ENCODE measurements at regions not wholly inside any gene's neighbourhood (a gene's known extent, or its start where the extent isn't known, plus 50 kb on each side); places are given as distances from the start of the nearest gene placed in this dataset.

DNA sequence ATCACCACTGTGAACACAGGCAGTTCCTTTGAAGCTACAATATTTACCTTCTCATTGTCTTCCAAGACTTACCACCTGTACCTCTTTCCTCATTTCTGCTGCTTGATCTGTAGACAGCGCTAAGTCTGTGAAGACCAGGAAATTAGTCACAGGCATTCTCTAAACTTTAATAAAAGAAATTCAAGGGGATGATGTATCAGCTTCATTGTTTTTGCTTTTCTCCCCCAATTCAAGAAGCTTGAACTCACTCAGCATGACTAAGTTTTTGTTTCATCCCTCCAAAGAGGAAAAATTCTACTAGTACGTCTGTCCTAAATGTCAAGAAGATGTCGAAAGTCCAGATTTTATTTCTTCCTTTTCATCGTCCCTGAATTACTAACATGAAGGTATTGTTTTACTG is 75.3 kb upstream of the PPP1R9A start:
- ChIA-PET POLR2A (no interaction called here), CTCF (no interaction called here)
- DNase-seq: no peak

DNA sequence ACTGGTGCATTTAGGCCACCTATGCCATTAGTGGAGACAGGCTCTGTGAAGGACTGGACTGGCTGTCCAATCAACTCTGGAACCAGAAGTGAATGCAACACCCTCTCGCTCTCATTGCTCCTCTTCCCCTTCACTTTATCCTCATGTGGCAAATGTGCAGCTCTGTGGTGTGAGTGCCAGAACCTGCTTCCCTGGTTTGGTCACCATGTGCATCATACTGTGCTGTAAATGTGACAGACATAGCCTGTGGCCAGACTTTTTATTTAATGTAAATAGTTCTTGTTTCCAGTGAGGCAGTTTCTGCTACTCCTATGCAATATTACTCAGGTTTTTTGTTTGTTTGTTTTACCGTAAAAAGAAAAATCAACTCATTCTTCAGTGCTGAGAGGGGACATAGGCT is 73.0 kb upstream of the PPP1R9A start:
- H3K36me3 Mint-ChIP-seq: peaks cover 1% of the 10 kb centered on the region
- no peak overlapping the region for H3K4me3 Mint-ChIP-seq
- no peaks in the 10 kb centered on the region for H3K4me1 Mint-ChIP-seq (ENCODE audit: low read depth)
- no peaks in the 10 kb centered on the region for H3K27me3 Mint-ChIP-seq
- intact Hi-C loops (cut with micrococcal nuclease): no loop called here
- ChIA-PET CTCF (no interaction called here), POLR2A (no interaction called here)
- no peak overlapping the region for H3K27ac Mint-ChIP-seq
- H3K9me3 Mint-ChIP-seq: peaks cover 24% of the 10 kb centered on the region
- no peak for DNase-seq

More for the DNA sequence above, 75.3 kb upstream of the PPP1R9A start:
- Mint-ChIP-seq H3K27me3 (no peaks in the 10 kb centered on the region), H3K4me3 (no peak overlapping the region), H3K27ac (no peak overlapping the region), H3K36me3 (no peaks in the 10 kb centered on the region), H3K9me3 (peaks cover 6% of the 10 kb centered on the region), H3K4me1 (ENCODE audit: low read depth) (no peaks in the 10 kb centered on the region)
- intact Hi-C loops (cut with micrococcal nuclease): no loop called here

DNA sequence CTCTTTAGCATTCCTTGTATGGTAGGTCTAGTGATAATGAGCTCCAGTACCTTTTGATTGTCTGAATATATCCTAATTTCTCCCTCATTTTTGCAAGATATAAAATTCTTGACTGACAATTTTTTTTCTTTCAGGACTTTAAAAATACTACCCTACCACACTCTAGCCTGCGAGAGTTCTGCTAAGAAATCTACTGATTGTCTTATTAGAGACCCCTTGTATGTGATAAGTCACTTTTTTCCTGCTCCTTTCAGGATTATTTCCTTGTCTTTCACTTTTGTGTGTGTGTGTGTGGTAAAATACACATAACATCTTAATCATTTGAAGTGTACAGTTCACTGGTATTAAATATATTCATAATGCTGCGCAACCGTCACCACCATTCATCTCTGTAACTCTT is 68.7 kb upstream of the PPP1R9A start:
- CTCF ChIA-PET: no interaction called here
- POLR2A ChIA-PET: no interaction called here
- Mint-ChIP-seq H3K36me3 (peaks cover 1% of the 10 kb centered on the region), H3K27ac (no peak overlapping the region), H3K27me3 (no peaks in the 10 kb centered on the region), H3K4me3 (no peak overlapping the region), H3K9me3 (peaks cover 41% of the 10 kb centered on the region), H3K4me1 (ENCODE audit: low read depth) (no peaks in the 10 kb centered on the region)
- intact Hi-C loops (cut with micrococcal nuclease): no loop called here
- DNase-seq: no peak

DNA sequence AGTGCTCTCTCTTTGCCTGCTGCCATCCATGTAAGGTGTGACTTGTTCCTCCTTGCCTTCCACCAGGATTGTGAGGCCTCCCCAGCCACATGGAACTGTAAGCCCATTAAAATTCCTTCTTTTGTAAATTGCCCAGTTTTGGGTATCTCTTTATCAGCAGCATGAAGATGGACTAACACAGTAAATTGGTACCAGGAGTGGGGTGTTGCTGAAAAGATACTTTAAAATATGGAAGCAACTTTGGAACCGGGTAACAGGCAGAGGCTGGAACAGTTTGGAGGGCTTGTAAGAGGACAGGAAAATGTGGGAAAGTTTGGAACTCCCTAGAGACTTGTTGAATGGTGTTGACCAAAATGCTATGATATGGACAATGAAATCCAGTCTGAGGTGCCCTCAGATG is 63.8 kb upstream of the PPP1R9A start:
- ChIA-PET CTCF (no interaction called here), POLR2A (no interaction called here)
- H3K9me3 Mint-ChIP-seq: peaks cover 44% of the 10 kb centered on the region
- no peak overlapping the region for H3K4me3 Mint-ChIP-seq
- H3K27me3 Mint-ChIP-seq: no peaks in the 10 kb centered on the region
- H3K27ac Mint-ChIP-seq: no peak overlapping the region
- no peak for DNase-seq
- intact Hi-C loops (cut with micrococcal nuclease): no loop called here
- H3K36me3 Mint-ChIP-seq: peaks cover 4% of the 10 kb centered on the region
- no peaks in the 10 kb centered on the region for H3K4me1 Mint-ChIP-seq (ENCODE audit: low read depth)

DNA sequence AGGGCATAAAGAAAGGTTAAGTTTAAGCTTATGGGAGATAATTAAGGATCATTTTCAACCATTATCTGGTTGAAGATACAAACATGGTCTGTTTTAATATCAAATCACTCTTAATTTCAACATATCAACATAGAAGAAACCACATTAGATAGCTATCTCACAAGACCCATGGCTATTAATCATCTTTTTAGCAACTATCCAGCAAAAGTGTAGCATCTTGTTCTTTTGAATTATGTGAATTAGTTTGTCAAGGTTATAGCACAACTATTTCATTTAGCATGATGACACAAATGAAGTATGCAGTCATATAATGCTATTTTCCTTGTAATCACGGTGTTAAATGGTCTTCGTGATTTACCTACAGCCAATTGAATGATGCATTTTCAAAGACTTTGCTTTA is 58.9 kb upstream of the PPP1R9A start:
- Mint-ChIP-seq H3K36me3 (peaks cover 2% of the 10 kb centered on the region), H3K27me3 (no peaks in the 10 kb centered on the region), H3K4me3 (no peak overlapping the region), H3K4me1 (ENCODE audit: low read depth) (no peaks in the 10 kb centered on the region), H3K27ac (no peak overlapping the region), H3K9me3 (peaks cover 17% of the 10 kb centered on the region)
- intact Hi-C loops (cut with micrococcal nuclease): no loop called here
- no peak for DNase-seq
- ChIA-PET CTCF (no interaction called here), POLR2A (no interaction called here)

DNA sequence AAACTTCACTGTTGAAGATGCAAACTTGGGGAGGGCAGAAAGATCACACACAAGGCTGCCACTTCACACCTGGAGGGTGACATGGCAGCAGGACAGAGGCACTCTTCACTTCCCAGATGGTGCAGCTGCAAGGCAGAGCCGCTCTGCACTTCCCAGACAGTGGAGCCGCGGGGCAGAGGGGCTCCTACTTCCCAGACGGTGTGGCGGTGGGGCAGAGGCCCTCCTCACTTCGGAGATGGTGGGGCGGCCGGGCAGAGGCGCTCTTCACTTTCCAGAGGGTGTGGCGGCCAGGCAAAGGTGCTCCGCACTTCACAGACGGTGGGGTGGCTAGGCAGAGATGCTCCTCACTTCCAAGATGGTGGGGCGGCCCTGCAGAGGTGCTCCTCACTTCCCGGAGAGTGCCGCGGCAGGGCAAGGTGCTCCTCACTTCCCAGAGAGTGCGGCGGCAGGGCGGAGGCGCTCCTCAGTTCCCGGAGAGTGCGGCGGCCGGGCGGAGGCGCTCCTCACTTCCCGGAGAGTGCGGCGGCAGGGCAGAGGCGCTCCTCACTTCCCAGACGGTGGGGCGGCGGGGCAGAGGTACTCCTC is 58.3 kb upstream of the PPP1R9A start:
- Mint-ChIP-seq H3K36me3 (no peaks in the 10 kb centered on the region), H3K27ac (no peak overlapping the region), H3K27me3 (no peaks in the 10 kb centered on the region), H3K4me3 (no peak overlapping the region), H3K4me1 (ENCODE audit: low read depth) (no peaks in the 10 kb centered on the region), H3K9me3 (peaks cover 11% of the 10 kb centered on the region)
- no peak for DNase-seq
- ChIA-PET POLR2A (no interaction called here), CTCF (no interaction called here)
- intact Hi-C loops (cut with micrococcal nuclease): no loop called here

DNA sequence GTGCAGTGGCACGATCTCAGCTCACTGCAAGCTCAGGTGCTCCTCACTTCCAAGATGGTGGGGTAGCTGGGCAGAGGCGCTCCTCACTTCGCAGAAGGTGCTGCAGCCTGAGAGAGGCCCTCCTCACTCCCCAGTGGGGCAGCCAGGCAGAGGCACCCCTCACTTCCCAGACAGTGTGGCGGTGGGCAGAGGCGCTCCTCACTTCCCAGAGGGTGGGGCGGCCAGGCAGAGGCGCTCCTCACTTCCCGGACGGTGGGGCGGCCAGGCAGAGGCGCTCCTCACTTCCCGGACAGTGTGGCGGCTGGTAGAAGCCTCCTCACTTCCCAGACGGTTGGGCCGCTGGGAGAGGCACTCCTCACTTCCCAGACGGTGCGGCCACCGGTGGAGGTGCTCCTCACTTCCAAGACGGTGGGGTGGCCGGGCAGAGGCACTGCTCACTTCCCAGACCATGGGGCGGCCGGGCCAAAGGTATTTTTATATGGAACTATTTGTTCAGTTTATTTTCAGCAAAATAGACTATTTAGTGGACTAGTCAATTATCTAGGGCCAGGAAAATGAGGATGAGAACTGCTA is 57.7 kb upstream of the PPP1R9A start:
- CTCF ChIA-PET: no interaction called here
- intact Hi-C loops (cut with micrococcal nuclease): no loop called here
- H3K36me3 Mint-ChIP-seq: no peaks in the 10 kb centered on the region

DNA sequence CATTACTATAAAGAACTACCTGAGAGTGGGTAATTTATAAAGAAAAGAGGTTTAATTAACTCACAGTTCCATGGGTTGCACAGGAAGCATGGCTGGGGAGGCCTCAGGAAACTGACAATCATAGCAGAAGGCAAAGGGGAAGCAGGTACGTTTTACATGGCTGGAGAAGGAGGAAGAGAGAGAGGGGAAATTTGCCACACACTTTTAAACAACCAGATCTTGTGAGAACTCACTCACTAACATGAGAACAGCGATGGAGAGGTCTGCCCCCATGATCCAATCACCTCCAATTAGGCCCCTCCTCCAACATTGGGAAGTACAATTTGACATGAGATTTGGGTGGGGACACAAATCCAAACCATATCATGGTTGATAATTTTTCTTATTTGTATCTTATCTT is 51.8 kb upstream of the PPP1R9A start:
- Mint-ChIP-seq H3K4me1 (ENCODE audit: low read depth) (no peaks in the 10 kb centered on the region), H3K36me3 (no peaks in the 10 kb centered on the region), H3K27me3 (no peaks in the 10 kb centered on the region), H3K9me3 (peaks cover 4% of the 10 kb centered on the region), H3K4me3 (no peak overlapping the region), H3K27ac (no peak overlapping the region)
- no peak for DNase-seq
- ChIA-PET POLR2A (no interaction called here), CTCF (no interaction called here)
- intact Hi-C loops (cut with micrococcal nuclease): no loop called here

More for the DNA sequence above, 57.7 kb upstream of the PPP1R9A start:
- POLR2A ChIA-PET: no interaction called here
- DNase-seq: no peak
- H3K9me3 Mint-ChIP-seq: peaks cover 9% of the 10 kb centered on the region
- H3K27ac Mint-ChIP-seq: no peak overlapping the region
- H3K4me1 Mint-ChIP-seq (ENCODE audit: low read depth): no peaks in the 10 kb centered on the region
- H3K4me3 Mint-ChIP-seq: no peak overlapping the region
- no peaks in the 10 kb centered on the region for H3K27me3 Mint-ChIP-seq

DNA sequence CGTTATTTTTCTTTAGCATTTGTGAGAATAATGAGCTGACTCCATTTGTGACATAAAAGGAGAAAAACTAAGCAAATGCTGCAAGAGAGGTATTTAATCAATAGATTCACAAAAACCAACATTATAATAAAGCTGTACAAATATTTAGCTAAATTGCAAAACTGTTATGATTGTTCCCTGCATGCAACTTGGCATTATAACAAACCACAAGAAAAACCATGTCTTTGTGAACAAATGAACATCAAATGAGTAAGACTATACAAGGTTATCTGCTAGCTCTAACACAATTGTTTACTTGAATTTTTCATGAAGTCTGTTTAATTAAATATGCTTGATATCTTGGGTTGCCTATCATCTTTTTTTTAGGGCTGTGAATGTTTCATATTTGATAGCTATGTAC is 50.8 kb upstream of the PPP1R9A start:
- Mint-ChIP-seq H3K27ac (no peak overlapping the region), H3K36me3 (no peaks in the 10 kb centered on the region), H3K4me1 (ENCODE audit: low read depth) (no peaks in the 10 kb centered on the region), H3K4me3 (no peak overlapping the region), H3K9me3 (peaks cover 4% of the 10 kb centered on the region), H3K27me3 (no peaks in the 10 kb centered on the region)
- DNase-seq: no peak
- CTCF ChIA-PET: interaction anchor here (0.7 kb wide), 1 partner anchor 382 kb away, joined by 3 read pairs; no protein-coding TSS in a partner anchor
- intact Hi-C loops (cut with micrococcal nuclease): no loop called here
- POLR2A ChIA-PET: no interaction called here
